ENCODE measurements at regions not wholly inside any gene's neighbourhood (a gene's known extent, or its start where the extent isn't known, plus 50 kb on each side); places are given as distances from the start of the nearest gene placed in this dataset.

GRCh38 chr13:65763811-65764210 lies 1466.3 kb downstream of the PCDH9 start:
- 78% methylated on average over 4 of the region's 4 CpGs for WGBS
- TF ChIP-seq POLR2AphosphoS5 (IDR thresholded peaks at IDR 0.05) (no peak), EP300 (IDR thresholded peaks at IDR 0.05) (no peak), POLR2A (IDR thresholded peaks at IDR 0.05) (no peak)
- TF ChIP-seq, protein P1, sequence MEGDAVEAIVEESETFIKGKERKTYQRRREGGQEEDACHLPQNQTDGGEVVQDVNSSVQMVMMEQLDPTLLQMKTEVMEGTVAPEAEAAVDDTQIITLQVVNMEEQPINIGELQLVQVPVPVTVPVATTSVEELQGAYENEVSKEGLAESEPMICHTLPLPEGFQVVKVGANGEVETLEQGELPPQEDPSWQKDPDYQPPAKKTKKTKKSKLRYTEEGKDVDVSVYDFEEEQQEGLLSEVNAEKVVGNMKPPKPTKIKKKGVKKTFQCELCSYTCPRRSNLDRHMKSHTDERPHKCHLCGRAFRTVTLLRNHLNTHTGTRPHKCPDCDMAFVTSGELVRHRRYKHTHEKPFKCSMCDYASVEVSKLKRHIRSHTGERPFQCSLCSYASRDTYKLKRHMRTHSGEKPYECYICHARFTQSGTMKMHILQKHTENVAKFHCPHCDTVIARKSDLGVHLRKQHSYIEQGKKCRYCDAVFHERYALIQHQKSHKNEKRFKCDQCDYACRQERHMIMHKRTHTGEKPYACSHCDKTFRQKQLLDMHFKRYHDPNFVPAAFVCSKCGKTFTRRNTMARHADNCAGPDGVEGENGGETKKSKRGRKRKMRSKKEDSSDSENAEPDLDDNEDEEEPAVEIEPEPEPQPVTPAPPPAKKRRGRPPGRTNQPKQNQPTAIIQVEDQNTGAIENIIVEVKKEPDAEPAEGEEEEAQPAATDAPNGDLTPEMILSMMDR (IDR thresholded peaks at IDR 0.05), result no peak
- Histone ChIP-seq H3K9me3 (no peaks in the 10 kb centered on the region), H3K27me3 (no peaks in the 10 kb centered on the region), H3K27ac (no peak overlapping the region), H3K4me1 (no peaks in the 10 kb centered on the region), H3K36me3 (no peaks in the 10 kb centered on the region), H3K4me3 (no peak overlapping the region)
- DNase-seq (ENCODE audit: low spot score in 2 of 2), result no peak

DNA sequence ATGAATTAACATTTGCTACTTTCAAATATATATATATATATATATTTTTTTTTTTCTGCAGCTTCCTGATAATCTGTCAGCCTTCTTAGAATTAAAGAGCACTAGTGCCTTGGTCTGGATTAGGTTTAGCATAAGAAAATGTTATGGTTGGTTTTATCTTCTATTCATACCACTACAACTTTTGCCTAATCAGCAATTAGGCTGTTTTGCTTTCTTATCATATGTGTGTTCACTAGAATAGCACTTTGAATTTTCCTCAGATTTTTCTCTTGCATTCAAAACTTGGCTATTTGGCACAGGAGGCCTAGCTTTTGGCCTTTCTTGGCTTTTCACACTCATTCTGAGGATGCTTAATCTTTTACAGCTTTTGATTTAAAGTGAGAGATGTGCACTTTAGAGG lies 1468.1 kb downstream of the PCDH9 start:
- no peaks in the 10 kb centered on the region for H3K9me3 ChIP-seq
- no peaks in the 10 kb centered on the region for H3K27me3 ChIP-seq
- TF ChIP-seq POLR2A (IDR thresholded peaks at IDR 0.05) (no peak), POLR2AphosphoS5 (IDR thresholded peaks at IDR 0.05) (no peak), EP300 (IDR thresholded peaks at IDR 0.05) (no peak)
- TF ChIP-seq, protein P1 (IDR thresholded peaks at IDR 0.05), result no peak
- no peak overlapping the region for H3K4me3 ChIP-seq
- no peak overlapping the region for H3K27ac ChIP-seq
- H3K36me3 ChIP-seq, result no peaks in the 10 kb centered on the region
- H3K4me1 ChIP-seq, result no peaks in the 10 kb centered on the region
- DNase-seq (ENCODE audit: low spot score in 2 of 2), result no peak

GRCh38 chr13:65756071-65756671 lies 1474.0 kb downstream of the PCDH9 start:
- WGBS, result 68% methylated on average over 5 of the region's 5 CpGs

DNA sequence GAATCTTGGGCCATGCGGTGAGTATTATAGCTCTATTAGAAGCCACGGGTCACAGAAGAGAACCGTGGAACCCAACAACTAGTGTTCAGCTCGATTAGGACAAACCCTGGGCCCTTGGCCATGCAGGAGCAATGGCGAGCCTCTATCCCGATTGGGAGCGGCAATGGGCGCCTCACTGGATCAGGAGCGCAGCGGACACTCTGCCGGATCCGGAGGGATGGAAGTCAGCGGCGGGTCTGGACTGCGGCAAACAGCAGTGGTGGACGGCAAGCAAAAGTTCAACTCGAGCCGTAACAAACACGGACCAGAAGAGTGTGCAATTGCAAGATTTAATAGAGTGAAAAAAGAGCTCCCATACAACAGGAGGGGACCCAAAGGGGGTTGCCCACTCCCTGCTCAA lies 1481.9 kb downstream of the PCDH9 start:
- no peak for TF ChIP-seq POLR2AphosphoS5 (IDR thresholded peaks at IDR 0.05)
- TF ChIP-seq EP300 (IDR thresholded peaks at IDR 0.05), result no peak
- TF ChIP-seq, protein P1 (IDR thresholded peaks at IDR 0.05), result no peak
- TF ChIP-seq POLR2A (IDR thresholded peaks at IDR 0.05), result no peak
- Histone ChIP-seq H3K9me3 (no peaks in the 10 kb centered on the region), H3K4me1 (no peaks in the 10 kb centered on the region), H3K27ac (no peak overlapping the region), H3K36me3 (no peaks in the 10 kb centered on the region), H3K4me3 (no peak overlapping the region), H3K27me3 (no peaks in the 10 kb centered on the region)
- no peak for DNase-seq (ENCODE audit: low spot score in 2 of 2)
- WGBS, result 97% methylated on average over 19 of the region's 19 CpGs

More at GRCh38 chr13:65756071-65756671, 1474.0 kb downstream of the PCDH9 start:
- Histone ChIP-seq H3K27ac (no peak overlapping the region), H3K36me3 (no peaks in the 10 kb centered on the region), H3K4me1 (no peaks in the 10 kb centered on the region), H3K4me3 (no peak overlapping the region), H3K9me3 (no peaks in the 10 kb centered on the region), H3K27me3 (no peaks in the 10 kb centered on the region)
- DNase-seq (ENCODE audit: low spot score in 2 of 2), result no peak
- no peak for TF ChIP-seq POLR2AphosphoS5 (IDR thresholded peaks at IDR 0.05)
- TF ChIP-seq EP300 (IDR thresholded peaks at IDR 0.05), result no peak
- no peak for TF ChIP-seq POLR2A (IDR thresholded peaks at IDR 0.05)
- TF ChIP-seq, protein P1 (IDR thresholded peaks at IDR 0.05), result no peak

DNA sequence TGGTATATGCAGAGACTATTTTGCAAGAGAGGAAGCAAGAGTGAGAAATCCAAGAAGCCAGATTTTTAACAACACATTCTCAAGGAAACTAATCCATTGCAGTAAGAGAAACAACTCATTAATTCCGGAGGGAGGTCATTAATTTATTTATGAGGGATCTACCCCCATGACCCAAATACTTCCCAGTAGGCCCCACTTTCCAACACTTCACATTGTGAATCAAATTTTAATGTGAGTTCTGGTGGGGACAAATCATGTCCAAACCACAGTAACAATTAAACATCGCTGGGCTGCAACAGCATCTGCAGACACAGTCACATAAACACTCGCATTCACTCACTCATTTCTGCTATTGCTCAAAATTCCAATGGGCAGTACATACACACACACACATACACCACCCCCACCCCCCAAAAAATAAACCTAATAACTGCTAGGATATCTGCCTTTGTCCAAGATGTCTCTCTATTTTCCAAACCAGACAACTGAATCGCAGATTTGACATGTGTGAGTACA lies 1483.7 kb downstream of the PCDH9 start:
- Histone ChIP-seq H3K36me3 (no peaks in the 10 kb centered on the region), H3K4me3 (no peak overlapping the region), H3K4me1 (no peaks in the 10 kb centered on the region), H3K9me3 (no peaks in the 10 kb centered on the region), H3K27me3 (no peaks in the 10 kb centered on the region), H3K27ac (no peak overlapping the region)
- no peak for DNase-seq (ENCODE audit: low spot score in 2 of 2)
- 83% methylated on average over 4 of the region's 4 CpGs for WGBS
- TF ChIP-seq, protein P1 (IDR thresholded peaks at IDR 0.05), result no peak
- TF ChIP-seq POLR2AphosphoS5 (IDR thresholded peaks at IDR 0.05) (no peak), EP300 (IDR thresholded peaks at IDR 0.05) (no peak), POLR2A (IDR thresholded peaks at IDR 0.05) (no peak)

Measured in suprapubic skin (tissue), 4 donors.